ENCODE measurements at regions not wholly inside any gene's neighbourhood (a gene's known extent, or its start where the extent isn't known, plus 50 kb on each side); places are given as distances from the start of the nearest gene placed in this dataset.

DNA sequence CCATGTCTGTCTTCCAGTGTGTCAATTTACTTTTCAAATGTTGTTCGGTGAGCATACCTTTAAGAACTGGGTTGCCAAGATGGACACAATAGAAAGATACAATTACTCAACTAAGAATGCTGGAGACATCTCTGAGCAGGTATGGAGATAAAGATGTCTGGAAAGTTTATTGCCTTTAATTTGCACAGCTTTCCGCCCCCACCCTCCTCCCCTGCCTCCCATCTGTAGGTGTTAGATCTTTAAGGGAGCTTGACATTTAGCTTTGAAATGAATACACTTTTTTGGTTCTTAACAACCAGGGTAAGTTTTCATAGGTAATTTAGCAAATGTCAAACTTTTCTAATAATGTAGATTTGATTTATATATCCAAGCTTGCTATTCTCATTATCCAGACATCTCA, 104.4 kb downstream of the BTBD3 start:
- DNase-seq (ENCODE audit: low spot score): no peak

DNA sequence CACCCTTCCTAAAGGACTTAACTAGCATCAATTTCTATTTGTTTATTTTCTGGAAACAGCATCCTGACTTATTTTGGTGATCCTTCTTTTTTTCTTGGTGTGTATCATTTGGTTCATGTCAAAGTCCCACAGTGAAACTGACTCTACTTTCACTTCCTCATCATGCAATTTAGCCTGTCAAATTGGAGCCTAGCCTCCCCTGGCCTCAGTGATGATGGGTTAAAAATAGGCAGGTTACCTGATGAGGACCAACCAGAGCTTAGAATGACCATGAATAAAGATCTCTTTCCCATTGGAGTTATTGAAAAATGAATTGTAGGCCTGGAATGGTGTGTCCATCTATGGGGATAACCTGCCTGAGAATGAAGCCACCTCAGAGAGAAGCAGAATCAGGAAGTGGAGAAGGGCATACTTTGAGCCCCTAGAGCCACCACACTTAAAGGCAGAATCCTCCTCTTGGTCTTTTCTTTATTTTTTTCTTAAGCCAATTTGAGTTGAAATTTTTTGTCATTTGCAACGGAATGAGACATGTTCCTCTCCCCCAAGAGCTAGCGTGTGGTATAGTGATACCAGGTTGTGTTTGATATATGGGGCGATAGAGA, 105.6 kb downstream of the BTBD3 start:
- no peak for DNase-seq (ENCODE audit: low spot score)

DNA sequence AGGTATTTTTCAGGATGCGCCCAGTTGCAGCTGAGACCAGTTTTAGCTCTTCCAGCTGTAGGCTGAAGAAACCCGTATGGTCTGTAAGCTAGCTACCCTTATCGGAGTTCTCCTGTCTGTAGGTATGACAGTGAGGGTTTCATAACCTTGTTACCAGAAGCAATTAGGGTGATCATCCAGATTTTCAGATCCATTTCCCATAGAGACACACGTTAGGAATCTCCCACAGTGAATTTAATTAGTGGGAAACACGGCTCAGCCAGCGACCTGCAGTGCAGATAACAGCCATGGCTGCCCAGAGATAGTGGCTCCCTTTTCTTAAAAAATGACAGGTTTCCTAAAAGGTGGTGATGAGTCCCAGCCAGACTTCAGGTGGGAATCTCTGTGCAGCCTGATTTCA, 111.1 kb downstream of the BTBD3 start:
- no peak for DNase-seq (ENCODE audit: low spot score)

DNA sequence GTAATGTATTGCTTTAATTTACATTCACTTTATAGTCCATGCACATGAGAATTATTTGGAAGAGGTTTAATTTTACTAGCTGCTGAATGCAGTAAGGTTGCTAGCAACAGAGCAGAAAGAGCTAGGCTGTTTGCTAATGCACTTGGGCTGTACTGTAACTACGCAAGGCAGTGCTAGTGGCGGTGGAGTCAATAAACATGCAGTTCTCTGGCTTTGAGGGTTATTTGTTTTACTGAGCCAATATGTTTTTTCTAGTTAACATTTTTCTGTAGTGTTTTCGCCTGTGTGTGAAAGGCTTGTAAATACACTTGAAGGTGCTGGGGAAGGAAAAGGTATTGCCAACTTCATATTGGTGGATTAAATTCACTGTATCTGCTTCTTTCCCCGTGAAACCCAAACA, 112.8 kb downstream of the BTBD3 start:
- no peak for DNase-seq (ENCODE audit: low spot score)

DNA sequence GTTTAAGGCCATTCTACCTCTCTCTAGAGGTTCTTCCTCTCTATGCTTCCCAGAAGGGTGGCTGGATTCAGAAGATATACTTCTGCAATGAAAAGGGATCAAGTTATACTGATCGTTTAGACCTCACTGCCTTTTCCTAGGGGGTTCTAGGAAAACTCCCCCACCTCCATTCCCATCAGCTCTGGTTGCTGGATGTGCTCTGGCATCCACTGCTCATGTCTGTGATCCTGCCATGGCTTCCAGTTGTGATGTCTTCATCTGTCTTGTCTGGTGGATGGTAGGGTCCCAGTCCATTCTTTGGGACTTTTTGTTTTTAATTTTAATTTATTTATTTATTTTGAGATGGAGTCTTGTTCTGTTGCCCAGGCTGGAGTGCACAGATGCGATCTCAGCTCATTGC, 118.4 kb downstream of the BTBD3 start:
- DNase-seq (ENCODE audit: low spot score): no peak

DNA sequence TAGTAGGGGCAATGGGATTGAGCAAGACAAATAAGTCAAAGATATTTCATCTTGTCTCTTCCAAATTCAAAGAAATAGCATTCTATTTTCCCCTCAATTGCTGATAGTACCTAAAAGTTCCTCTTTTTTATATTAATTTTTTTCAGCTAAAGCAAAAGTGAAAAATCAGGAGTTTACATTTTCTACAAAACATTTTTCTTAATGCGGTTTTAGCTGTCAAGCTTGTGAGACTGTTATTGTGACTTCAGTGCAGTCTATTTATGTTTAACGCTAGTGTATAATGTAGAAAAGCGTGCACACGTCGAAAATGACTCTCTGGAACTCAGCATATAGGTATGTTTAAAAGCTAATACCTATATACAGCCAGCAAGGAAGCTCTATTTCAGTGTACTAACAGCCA, 119.8 kb downstream of the BTBD3 start:
- no peak for DNase-seq (ENCODE audit: low spot score)

DNA sequence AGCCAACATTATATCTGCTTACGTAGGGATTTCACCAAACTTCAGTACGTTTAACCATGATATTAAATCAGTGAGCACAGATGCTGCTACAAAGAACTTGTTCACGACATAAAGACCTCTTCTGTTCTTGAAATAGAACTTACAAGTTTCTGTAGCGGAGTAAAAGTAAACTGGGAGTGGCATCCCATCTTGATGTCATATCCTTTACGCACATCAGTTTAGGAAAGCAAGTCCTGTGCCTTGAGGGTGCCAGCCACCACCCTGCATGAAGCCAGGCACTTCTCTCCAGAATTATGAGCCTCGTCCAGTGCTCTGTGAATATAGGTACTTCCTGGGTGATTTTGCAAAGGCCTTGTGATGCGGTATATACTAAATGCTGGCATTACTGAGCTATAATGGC, 122.6 kb downstream of the BTBD3 start:
- no peak for DNase-seq (ENCODE audit: low spot score)

DNA sequence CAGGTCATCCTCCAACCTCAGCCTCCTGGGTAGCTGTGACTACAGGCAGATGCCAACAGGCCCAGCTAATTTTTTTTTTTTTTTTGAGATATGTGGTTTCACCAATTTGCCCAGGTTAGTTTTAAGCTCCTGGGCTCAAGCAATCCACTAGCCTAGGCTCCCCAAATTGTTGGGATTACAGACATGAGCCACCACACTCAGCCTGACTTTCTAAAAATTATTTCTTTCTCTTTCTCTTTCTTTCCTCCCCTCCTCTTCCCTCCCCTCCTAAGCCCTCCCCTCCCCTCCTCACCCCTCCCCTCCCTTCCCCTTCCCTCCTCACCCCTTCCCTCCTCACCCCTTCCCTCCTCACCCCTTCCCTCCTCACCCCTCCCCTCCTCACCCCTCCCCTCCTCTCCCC, 127.3 kb downstream of the BTBD3 start:
- DNase-seq (ENCODE audit: low spot score): no peak

DNA sequence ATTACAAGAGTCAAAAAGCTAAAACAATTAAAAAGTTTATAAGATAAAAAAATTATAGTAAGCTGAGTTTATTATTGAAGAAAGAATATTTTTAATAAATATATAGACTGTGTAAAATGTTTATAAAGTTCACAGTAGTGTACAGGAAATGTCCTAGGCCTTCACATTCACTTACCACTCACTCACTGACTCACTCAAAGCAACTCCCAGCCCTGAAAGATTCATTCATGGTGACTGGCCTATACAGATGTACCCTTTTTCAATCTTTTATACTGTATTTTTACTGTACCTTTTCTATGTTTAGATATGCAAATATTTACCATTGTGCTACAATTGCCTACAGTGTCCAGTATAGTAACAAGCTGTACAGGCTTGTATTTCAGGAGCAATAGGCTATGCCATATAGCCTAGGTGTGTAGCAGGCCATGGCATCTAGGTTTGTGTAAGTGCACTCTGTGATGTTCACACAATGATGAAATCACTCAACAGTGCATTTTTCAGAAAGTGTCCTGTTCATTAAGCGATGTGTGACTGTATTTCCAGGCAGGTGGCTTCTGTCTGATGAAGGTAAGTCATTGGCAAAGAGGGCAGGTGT, 130.2 kb downstream of the BTBD3 start:
- DNase-seq (ENCODE audit: low spot score): no peak

DNA sequence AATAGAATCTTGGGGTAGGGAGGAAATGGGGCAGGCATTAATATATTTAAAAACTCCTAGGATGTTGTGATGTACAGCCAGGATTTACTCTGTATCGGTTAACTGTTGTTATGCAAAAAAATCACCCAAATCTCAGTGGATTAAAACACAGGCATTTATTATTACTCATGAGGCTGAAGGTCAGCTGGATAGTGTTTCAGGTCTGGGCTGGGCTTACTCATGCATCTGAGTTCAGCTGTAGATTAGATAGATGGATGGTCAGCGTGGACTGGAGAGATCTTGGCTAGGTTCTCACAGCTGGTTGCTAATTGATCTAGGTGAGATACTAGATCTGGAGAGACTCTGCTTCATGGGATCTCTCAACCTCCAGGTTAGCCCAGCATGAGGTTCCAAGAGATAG, 131.4 kb downstream of the BTBD3 start:
- no peak for DNase-seq (ENCODE audit: low spot score)

DNA sequence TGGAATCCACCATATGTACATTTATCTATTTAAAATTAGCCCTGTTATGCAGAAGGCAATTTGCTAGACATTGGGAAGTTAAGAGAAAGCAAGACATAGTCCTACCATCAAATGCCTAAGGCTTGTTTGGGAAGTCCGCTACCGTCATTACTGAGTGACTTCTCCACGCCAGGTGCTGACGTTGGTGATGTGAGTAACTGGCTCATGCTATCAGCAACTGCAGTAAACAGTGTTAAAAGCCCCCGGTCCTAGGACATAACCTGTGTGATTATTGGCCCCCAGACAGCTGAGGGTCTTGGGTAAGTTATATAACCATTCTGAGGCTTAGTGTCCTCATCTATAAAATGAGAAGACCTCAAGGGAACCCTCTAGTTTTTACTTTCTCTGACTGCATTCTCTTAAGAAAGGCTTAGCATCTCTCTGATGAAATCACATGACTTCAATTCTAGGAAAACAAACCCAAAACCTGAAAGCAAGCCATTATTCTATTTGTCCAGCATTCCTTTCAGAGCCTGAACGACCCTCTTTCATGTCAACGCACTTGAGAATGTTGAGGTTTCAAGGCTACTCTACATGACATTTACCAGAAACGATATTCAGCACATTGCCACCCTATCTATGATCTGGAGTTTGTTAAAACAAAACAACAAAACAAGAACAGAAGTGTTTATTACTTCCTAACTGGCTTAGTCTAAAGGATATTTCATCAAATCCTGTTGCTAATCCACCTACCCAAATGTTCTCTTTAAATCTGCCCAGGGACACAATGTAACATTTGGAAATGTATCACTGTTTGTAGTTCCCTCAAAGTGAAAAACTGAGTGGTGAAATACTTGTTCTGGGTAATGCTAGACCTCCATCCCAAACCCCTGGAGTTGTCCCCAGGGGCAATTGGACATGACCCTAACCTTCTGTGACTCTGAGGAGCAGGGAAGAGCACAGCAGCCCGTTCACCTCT, 133.8 kb downstream of the BTBD3 start:
- DNase-seq (ENCODE audit: low spot score): no peak

DNA sequence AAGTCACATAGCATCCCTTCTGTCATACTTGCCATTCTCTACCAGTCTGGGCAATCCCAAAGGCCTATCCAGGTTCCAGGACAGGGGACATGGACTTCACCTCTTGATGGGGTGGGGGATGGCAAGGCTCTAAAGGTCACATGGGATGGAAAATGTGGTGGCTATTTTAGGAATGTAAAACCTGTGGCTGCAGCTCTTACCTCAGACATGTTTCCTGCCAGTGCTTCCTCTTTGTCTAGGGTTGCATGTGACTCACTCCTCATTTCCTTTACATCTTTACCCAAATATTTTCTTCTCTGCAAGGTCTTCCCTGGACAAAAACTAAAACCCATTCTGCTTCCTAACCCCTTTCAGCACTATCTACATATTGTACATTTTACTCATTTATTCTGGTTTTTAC, 135.7 kb downstream of the BTBD3 start:
- DNase-seq (ENCODE audit: low spot score): no peak

DNA sequence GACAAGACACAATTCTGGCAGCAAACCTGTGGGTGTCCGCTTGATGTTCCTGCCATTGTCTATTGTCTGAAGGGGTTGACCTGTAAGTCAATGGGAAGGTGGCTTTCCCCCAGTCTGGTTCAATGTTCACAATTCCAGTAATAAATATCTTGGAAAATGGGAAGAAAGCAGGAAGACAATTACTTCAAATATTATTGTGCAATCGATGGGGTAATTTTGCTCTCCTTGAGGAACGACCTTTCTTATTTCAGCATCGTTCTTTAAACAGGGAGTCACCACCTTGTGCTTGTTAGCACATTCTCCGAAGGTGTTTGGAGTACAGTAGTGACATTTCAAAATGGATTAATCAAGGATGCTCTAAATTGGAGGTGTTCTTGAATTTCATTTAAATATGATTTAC, 136.9 kb downstream of the BTBD3 start:
- no peak for DNase-seq (ENCODE audit: low spot score)

DNA sequence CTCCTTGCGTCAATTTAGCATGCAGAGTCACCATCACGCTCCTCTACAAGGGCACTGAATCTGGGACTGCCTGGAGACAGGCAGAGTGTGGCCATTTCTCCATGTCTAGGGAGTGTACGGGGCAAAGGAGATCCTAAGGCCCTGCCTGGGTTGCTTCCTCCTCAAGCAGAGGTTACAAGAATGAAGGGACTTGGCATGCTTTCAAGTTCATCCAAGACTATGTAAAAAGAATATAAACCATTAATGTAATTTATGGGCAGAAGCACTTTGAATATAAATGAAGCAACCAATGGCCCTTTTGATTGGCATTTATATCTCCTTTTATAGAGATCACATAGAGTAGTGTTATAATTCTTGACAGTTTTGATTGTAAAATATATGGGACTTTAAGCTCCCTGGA, 137.5 kb downstream of the BTBD3 start:
- DNase-seq (ENCODE audit: low spot score): no peak

DNA sequence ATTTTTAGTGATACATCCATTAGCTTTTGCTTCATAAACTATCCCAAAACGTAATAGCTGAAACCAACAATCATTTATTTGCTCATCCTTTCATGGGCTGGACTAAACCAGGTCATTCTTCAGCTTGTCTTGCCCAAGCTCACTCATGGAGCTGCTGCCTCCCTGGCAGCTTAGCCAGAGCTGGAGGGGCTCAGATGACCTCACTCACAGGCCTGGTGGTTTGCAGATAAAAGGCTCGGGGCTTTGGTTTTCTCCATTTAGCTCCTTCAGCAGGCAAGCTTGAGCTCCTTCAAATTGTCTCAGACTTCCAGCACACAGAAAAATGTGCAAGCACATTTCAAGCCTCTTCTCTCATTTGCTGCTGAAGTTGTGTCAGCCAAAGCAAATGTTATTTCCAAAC, 139.1 kb downstream of the BTBD3 start:
- DNase-seq (ENCODE audit: low spot score): no peak

DNA sequence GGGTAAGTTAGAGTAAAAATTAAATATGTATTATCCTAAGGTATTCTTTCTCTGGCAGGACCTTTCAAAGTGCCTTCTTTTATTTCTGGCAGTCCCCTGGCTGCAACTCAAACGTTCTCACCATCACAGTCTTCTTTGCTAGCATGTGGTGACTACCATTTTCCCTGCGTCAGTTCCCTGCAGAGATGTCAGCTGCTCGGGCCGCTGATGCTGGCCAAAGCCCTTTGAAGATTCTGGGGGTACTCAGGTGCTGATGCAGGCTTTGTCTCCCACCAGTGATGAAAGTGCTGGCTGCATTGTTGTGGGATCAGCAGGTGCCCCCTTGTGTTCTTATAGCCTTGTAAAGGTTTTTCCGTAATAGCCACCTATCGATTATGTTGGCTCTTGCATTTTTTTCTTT, 140.1 kb downstream of the BTBD3 start:
- DNase-seq (ENCODE audit: low spot score): no peak

DNA sequence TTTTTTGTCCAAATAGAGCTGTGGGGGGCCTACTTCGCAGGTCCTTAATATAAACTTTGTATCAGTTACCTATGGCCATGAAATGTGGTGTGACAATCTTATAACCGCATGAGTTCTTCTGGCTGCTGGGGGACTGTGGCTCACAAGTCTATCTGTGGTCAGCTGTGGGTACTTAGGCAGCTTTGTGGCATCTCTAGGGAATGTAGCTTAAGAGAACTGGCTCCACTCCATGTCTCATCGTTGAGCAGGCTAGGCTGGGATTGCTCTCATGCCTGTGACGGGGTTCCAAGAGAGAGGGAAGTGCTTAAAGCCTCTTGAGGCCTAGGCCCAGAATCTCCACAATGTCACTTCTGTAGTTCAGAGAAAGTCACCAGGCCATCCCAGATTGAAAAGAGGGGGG, 140.5 kb downstream of the BTBD3 start:
- DNase-seq (ENCODE audit: low spot score): no peak

DNA sequence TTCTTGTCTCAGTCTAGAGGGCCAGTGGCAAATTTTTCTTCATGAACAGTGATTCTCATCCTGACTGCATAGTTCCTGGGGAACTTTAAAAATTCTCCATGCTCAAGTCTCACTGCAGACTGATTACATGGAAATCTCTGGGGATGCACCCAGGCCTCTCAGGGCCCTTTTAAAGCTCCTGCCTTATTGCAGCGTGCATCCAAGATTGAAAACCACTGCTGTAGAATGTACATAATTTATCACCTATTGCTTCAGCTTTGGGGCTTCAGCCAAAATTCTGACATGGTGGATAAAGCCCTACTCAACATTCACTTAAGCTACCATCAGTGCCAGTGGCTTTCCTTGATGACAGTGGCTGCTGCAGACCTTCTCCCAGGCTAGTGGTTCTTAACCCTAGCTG, 143.8 kb downstream of the BTBD3 start:
- no peak for DNase-seq (ENCODE audit: low spot score)

DNA sequence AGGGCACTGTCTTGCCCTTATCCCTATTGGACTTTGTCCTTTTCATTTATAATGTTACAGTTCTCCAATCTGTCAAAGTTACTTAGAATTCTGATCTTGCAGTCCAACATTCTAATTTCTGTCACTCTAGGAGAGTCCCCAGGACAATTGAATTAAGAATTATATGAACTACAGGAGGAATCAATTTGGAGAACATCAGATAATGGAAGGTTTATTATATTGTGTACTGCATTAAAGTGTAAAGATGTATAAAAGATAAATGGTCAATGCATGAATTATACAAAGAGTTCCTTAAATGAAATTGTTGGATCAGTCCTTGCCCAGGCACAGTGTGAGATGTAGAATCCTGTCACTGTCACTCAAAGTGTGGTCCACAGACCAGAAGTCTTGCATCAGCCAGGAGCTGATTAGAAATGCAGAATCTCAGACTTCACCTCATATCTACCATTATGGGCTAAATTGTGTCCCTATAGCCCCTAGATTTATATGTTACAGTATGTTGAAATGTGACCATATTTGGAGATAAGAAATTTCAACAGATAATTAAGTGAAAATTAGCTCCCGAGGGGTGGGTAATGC, 145.5 kb downstream of the BTBD3 start:
- no peak for DNase-seq (ENCODE audit: low spot score)

DNA sequence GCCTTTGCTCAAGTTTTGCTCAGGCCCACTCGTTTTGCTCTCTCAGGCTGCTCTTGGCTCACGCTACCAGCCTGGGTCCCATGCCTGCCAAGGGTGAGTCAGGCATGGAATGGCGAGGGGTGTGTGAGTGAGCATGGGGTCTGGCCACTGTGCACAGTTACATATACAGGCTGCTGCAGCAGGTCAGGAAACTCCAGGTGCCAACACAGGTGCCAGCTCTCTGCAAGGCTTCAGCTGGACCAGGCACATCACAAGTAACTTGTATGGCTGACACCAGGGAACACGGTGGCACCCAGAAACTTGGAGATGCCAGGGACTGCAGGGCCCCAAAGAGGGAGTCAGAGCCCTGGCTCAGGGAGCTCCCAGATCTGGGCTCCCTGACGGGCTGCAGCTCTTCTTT, 146.8 kb downstream of the BTBD3 start:
- DNase-seq (ENCODE audit: low spot score): no peak

DNA sequence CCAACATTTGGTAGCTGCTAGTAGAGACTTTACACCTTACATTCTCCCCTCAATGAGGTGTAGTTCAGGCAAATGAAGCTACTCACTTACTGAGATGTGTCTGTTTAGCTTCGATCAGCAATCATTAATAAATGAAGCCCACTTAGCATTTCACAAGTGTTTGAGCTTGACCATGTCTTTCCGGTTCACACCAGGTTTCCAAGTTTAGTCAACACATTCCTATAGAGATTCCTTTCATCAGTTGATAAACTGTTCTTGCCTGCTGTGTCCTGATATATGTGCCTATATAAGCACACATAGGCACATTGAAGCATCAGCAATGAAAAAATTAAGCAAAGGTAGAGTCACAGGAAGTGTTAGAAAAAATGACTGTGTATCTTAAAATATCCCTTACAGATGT, 150.0 kb downstream of the BTBD3 start:
- no peak for DNase-seq (ENCODE audit: low spot score)

DNA sequence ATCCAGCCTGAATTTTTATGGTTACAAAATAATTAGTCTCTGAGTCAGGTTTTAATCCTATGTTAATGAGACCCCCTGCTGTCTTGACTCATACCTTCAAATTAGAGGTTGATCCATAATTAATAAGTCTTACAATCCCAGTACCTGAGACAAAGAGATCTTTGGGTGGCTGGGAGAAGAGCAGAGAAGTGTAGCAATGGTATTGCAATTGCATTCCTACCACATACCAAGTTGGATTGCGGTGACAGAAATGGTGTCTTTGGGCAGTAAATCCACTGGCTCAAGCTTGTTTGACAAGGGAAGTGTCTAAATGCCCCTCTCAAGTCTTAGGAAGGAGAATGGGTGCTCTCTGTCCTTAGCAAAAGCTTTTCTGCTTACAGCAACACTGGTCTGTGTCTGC, 150.4 kb downstream of the BTBD3 start:
- DNase-seq (ENCODE audit: low spot score): no peak

DNA sequence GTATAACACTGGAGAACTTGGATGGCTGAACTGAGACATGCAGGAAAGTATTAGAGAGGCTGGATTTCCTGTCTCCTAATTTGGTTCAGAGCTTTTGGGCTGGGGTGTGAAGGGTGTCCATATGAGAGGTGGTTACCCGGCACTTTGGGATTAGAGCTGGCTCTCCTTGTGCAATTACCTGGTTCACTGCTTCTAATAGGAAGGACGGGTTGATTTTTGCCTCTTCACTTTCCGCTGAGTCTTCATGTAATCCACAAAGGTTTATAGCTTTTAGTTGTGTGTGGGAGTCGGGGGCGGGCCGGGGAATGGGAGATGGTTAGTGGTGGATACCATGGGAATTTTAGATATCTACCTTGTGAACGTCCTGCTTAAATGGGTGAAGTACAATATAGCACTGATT, 151.5 kb downstream of the BTBD3 start:
- no peak for DNase-seq (ENCODE audit: low spot score)

Measured in LoVo (cell line).